GM21528 (cell line): ENCODE measurements at regions not wholly inside any gene's neighbourhood (a gene's known extent, or its start where the extent isn't known, plus 50 kb on each side); places are given as distances from the start of the nearest gene placed in this dataset.

ENCODE experiments used
- ATAC-seq: cut with Tn5 transposase; IDR thresholded peaks from one replicate; pipeline ENCODE4 v1.9.1; 2021; ENCODE audit warnings: mild to moderate bottlenecking, moderate library complexity; ENCODE audit not compliant: unreplicated experiment, low FRiP score

- ATAC-seq = no peak
Measured at GRCh38 chr1:39134768-39135333, 69.6 kb upstream of the MACF1 start.

- ATAC-seq = no peak
Measured at GRCh38 chr1:39136638-39137037, 67.9 kb upstream of the MACF1 start.

- no peak for ATAC-seq
Measured at GRCh38 chr1:39139723-39140360, 64.7 kb upstream of the MACF1 start.

- no peak for ATAC-seq
Measured at GRCh38 chr1:39141925-39142324, 62.6 kb upstream of the MACF1 start.

GRCh38 chr1:39142401-39143060 lies 62.0 kb upstream of the MACF1 start:
- no peak for ATAC-seq

GRCh38 chr1:39144924-39145323 lies 59.6 kb upstream of the MACF1 start:
- ATAC-seq = no peak

- ATAC-seq = no peak
Measured at GRCh38 chr1:39145331-39145965, 59.0 kb upstream of the MACF1 start.

- ATAC-seq = no peak
Measured at GRCh38 chr1:39146681-39147080, 57.8 kb upstream of the MACF1 start.

- no peak for ATAC-seq
Measured at GRCh38 chr1:39147099-39148025, 57.1 kb upstream of the MACF1 start.

- ATAC-seq = no peak
Measured at GRCh38 chr1:39148942-39149341, 55.6 kb upstream of the MACF1 start.

- no peak for ATAC-seq
Measured at GRCh38 chr1:39149509-39149908, 55.0 kb upstream of the MACF1 start.

- ATAC-seq = no peak
Measured at GRCh38 chr1:39150779-39151178, 53.7 kb upstream of the MACF1 start.

GRCh38 chr1:39151267-39151666 lies 53.2 kb upstream of the MACF1 start:
- no peak for ATAC-seq

- ATAC-seq = no peak
Measured at GRCh38 chr1:39152923-39153322, 51.6 kb upstream of the MACF1 start.

GRCh38 chr1:39153684-39154083 lies 50.8 kb upstream of the MACF1 start:
- ATAC-seq = no peak

- ATAC-seq = no peak
Measured at GRCh38 chr1:39154553-39155421, 49.7 kb upstream of the MACF1 start.
